ENCODE measurements at regions not wholly inside any gene's neighbourhood (a gene's known extent, or its start where the extent isn't known, plus 50 kb on each side); places are given as distances from the start of the nearest gene placed in this dataset.

- ChIA-PET CTCF (no interaction called here), POLR2A (ENCODE audit: low non-redundant PET) (no interaction called here)
- no peak overlapping the region for H3K27ac ChIP-seq (ENCODE audit: low read depth, low read length, poor library complexity, severe bottlenecking)
- peaks cover 5% of the 10 kb centered on the region for H3K27me3 ChIP-seq (replicated peaks; ENCODE audit: insufficient read depth, low read depth, low read length, poor library complexity)
- no peaks in the 10 kb centered on the region for H3K36me3 ChIP-seq (ENCODE audit: insufficient read depth, low read length, poor library complexity, severe bottlenecking)
- DNase-seq (ENCODE audit: low spot score), result no peak
- intact Hi-C loops (cut with micrococcal nuclease; ENCODE audit: unreplicated experiment), result no loop called here
- TF ChIP-seq EZH2 (IDR thresholded peaks at IDR 0.05; ENCODE audit: borderline replicate concordance, low read depth, low read length, poor library complexity, severe bottlenecking) (no peak), CTCF (conservative IDR thresholded peaks at IDR 0.05; ENCODE audit: low read depth, low read length) (no peak)
- H3K4me1 ChIP-seq (ENCODE audit: insufficient read depth, low read length, poor library complexity, severe bottlenecking), result no peaks in the 10 kb centered on the region
- BruUV-seq (replicated peaks), result no TSS peak
- H3K9me3 ChIP-seq (ENCODE audit: low read depth, low read length, poor library complexity, severe bottlenecking), result no peaks in the 10 kb centered on the region
- no peak overlapping the region for H3K4me3 ChIP-seq (ENCODE audit: low read depth, low read length, poor library complexity, severe bottlenecking)
Measured at GRCh38 chr1:170853867-170854266, 81.5 kb upstream of the MROH9 start.

- no TSS peak for BruUV-seq (replicated peaks)
- TF ChIP-seq CTCF (conservative IDR thresholded peaks at IDR 0.05; ENCODE audit: low read depth, low read length) (no peak), EZH2 (IDR thresholded peaks at IDR 0.05; ENCODE audit: borderline replicate concordance, low read depth, low read length, poor library complexity, severe bottlenecking) (no peak)
- no peaks in the 10 kb centered on the region for H3K36me3 ChIP-seq (ENCODE audit: insufficient read depth, low read length, poor library complexity, severe bottlenecking)
- H3K27ac ChIP-seq (ENCODE audit: low read depth, low read length, poor library complexity, severe bottlenecking), result no peak overlapping the region
- POLR2A ChIA-PET (ENCODE audit: low non-redundant PET), result no interaction called here
- no peaks in the 10 kb centered on the region for H3K9me3 ChIP-seq (ENCODE audit: low read depth, low read length, poor library complexity, severe bottlenecking)
- DNase-seq (ENCODE audit: low spot score), result no peak
- H3K4me3 ChIP-seq (ENCODE audit: low read depth, low read length, poor library complexity, severe bottlenecking), result no peak overlapping the region
- CTCF ChIA-PET, result no interaction called here
- H3K27me3 ChIP-seq (replicated peaks; ENCODE audit: insufficient read depth, low read depth, low read length, poor library complexity), result peaks cover 5% of the 10 kb centered on the region
- intact Hi-C loops (cut with micrococcal nuclease; ENCODE audit: unreplicated experiment), result no loop called here
- no peaks in the 10 kb centered on the region for H3K4me1 ChIP-seq (ENCODE audit: insufficient read depth, low read length, poor library complexity, severe bottlenecking)
Measured at GRCh38 chr1:170854677-170855076, 80.7 kb upstream of the MROH9 start.

GRCh38 chr1:170856455-170856854 is 78.9 kb upstream of the MROH9 start:
- BruUV-seq (replicated peaks), result no TSS peak
- DNase-seq (ENCODE audit: low spot score), result peak; percentile 20
- CTCF ChIA-PET, result no interaction called here

More at GRCh38 chr1:170856455-170856854, 78.9 kb upstream of the MROH9 start:
- Histone ChIP-seq H3K27ac (ENCODE audit: low read depth, low read length, poor library complexity, severe bottlenecking) (no peak overlapping the region), H3K36me3 (ENCODE audit: insufficient read depth, low read length, poor library complexity, severe bottlenecking) (no peaks in the 10 kb centered on the region), H3K27me3 (replicated peaks; ENCODE audit: insufficient read depth, low read depth, low read length, poor library complexity) (peaks cover 1% of the 10 kb centered on the region), H3K4me3 (ENCODE audit: low read depth, low read length, poor library complexity, severe bottlenecking) (no peak overlapping the region), H3K4me1 (ENCODE audit: insufficient read depth, low read length, poor library complexity, severe bottlenecking) (no peaks in the 10 kb centered on the region), H3K9me3 (ENCODE audit: low read depth, low read length, poor library complexity, severe bottlenecking) (no peaks in the 10 kb centered on the region)
- intact Hi-C loops (cut with micrococcal nuclease; ENCODE audit: unreplicated experiment), result no loop called here
- TF ChIP-seq CTCF (conservative IDR thresholded peaks at IDR 0.05; ENCODE audit: low read depth, low read length), result no peak
- POLR2A ChIA-PET (ENCODE audit: low non-redundant PET), result no interaction called here

Measured in A673 (cell line).